Forelimb muscle (tissue), 1 donor: ENCODE measurements at regions not wholly inside any gene's neighbourhood (a gene's known extent, or its start where the extent isn't known, plus 50 kb on each side); places are given as distances from the start of the nearest gene placed in this dataset.

Experiments used
- DNase-seq: peaks from one replicate; pipeline ENCODE4 v3.0.0-alpha.2; 2013; ENCODE audit warnings: low read depth

DNA sequence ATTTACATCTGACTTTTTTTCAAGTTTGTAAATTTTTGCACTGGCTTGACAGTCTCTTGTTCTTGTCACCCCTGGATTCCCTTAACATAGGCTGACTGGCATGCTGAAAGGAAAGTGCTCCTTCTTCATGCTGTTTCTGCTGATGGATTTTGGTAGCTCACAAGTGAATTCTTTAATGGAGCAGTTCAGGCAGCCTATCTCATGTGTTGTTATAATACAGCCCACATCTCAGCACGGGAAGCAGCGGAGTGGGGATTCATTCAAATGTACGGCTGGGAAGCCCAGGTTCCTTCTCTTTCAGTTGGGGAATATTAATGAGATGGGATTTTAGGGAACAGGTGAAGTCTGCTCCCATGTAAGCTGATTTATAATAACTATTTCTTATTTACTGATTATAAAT is 142.8 kb downstream of the CD8B2 start:
- DNase-seq: no peak

GRCh38 chr2:106631281-106631680 is 144.1 kb downstream of the CD8B2 start:
- no peak for DNase-seq

- DNase-seq: peak; percentile 13
These were observed 150.9 kb downstream of the CD8B2 start for GRCh38 chr2:106638043-106638442.

DNA sequence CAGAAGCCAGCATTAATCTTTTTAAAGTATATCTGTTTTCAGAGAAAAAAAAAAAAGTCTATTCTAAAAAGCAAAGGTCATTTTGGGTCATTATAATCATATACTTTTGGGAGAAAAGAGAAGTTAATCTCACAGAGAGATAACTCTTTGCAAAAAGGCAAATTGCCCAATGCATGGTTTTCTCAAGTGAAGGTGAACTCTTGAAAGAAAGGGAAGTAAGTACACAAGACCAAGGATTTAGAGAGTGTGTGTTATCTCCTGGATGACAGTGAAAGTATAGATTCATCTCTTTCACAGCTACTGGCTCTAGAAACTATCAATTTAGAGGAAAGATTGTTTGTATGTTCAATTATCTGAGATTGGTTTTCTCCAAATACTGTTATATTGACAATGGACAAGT is 151.4 kb downstream of the CD8B2 start:
- DNase-seq: no peak

GRCh38 chr2:106642679-106643078 is 155.5 kb downstream of the CD8B2 start:
- no peak for DNase-seq

DNA sequence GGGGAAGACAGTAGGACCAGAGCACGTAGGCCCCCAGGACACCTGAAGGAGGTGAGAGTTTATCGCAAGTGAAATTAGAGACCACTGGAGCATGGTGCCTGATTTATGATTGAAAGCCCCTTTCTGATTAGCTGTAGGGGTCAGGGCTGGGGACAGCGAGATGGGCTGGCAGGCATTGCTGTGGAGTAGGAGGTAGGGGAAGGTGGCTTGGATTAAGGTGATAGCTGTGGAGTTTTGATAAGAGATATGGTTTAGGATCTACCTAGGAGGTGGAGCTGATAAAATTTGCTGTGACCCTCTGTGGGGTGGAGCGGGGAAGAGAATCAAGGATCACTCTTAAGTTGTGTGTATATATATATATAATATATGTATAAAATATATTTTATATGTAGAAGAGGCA is 157.5 kb downstream of the CD8B2 start:
- no peak for DNase-seq

GRCh38 chr2:106646605-106647004 is 159.4 kb downstream of the CD8B2 start:
- no peak for DNase-seq

- DNase-seq: no peak
These were observed 162.1 kb downstream of the CD8B2 start for GRCh38 chr2:106649306-106649705.

GRCh38 chr2:106653465-106653864 is 166.3 kb downstream of the CD8B2 start:
- no peak for DNase-seq

- DNase-seq: no peak
These were observed 171.5 kb downstream of the CD8B2 start for GRCh38 chr2:106658616-106659015.

DNA sequence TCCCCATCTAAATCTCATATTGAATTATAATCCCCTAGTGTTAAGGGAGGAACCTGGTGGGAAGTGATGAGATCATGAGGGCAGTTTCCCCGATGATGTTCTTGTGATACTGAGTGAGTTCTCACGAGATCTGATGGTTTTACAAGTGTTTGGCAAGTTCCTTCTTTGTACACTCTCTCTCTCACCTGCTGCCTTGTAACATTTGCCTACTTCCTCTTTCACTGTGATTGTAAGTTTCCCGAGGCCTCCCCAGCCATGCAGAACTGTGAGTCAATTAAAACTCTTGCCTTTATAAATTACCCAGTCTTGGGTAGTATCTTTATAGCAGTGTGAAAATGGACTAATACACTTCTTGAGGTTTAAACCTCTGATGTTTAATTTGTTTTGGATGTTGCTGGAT is 177.5 kb downstream of the CD8B2 start:
- DNase-seq: no peak

DNA sequence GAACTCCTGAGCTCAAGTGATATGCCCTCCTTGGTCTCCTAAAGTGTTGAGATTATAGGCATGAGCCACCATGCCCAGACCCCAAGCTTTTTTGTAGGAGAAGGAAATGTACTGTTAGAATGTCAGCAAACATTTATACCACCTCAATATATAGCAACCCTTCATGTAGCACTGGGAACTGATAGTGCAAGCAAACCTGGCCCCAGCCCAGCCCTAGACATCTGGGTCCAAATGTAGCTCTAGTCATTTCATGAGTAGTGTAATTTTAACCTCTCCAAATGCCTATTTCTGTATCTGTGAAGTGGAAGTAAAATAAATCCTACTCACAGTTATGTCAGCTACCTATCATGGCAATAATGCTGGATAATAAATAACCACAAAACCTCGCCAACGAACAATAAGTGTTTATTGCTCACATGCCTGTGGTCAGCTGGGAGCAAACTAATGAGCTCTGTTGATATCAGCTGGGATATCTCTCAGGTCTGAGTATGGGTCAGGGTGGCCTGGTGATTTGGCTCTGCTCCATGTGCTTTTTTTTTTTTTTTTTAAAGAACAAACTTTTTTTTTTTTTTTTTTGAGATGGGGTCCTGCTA is 180.4 kb downstream of the CD8B2 start:
- DNase-seq: no peak

- no peak for DNase-seq
These were observed 198.2 kb downstream of the CD8B2 start for GRCh38 chr2:106685180-106685897.

DNA sequence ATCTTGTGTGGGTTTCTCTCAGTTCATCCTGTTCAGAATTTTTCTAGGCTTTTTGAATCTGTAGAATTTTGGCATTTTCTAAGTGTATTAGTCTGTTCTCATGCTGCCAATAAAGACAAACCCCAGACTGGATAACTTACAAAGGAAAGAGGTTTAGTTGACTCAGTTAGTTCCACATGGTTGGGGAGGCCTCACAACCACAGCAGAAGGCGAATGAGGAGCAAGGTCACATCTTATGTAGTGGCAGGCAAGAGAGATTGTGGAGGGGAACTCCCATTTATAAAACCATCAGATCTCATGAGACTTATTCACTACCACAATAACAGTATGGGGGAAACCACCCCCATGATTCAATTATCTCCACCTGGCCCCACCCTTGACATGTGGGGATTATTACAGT is 199.2 kb downstream of the ST6GAL2 start:
- DNase-seq: no peak

DNA sequence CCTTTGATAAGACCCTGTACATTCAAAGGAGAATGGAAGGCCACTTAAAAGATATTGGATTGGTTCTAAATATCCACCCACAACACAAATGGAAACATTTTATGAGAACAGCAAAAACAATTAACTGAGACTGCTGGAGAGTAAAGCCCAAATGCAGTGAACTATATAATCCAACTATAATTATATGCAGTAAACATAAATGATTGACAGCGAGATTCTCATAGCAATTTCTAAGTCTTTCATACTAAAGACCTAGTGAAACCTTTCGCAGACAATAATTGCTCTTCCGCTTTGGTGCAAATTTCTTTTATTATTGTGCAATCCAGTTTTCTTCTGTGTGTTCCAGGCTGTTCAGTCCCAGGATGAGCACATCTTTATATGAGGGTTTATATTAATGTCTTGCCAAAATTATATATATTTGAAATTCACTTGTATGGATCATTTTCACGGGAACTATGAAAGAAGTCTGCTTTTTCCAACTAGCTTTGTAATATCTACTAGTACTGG is 190.9 kb downstream of the ST6GAL2 start:
- DNase-seq: no peak

GRCh38 chr2:106695919-106696318 is 190.0 kb downstream of the ST6GAL2 start:
- no peak for DNase-seq

DNA sequence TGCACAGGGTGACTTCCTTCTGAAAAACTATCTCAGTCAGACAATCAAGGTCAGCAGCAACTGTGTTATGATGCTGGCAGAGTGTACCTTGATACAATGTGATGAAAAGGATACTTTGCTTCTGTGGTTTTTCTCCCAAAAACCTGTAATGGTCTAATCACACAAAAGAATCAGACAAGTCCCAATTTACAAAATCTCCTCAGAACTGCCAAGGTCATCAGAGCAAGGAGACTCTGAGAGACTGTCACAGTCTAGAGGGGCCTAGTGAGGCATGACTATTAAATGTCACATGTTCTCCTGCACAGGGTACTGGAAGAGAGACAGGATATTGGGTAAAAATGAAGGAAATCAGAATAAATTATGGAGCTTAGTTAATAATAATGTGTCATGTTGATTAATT is 185.4 kb downstream of the ST6GAL2 start:
- DNase-seq: no peak

DNA sequence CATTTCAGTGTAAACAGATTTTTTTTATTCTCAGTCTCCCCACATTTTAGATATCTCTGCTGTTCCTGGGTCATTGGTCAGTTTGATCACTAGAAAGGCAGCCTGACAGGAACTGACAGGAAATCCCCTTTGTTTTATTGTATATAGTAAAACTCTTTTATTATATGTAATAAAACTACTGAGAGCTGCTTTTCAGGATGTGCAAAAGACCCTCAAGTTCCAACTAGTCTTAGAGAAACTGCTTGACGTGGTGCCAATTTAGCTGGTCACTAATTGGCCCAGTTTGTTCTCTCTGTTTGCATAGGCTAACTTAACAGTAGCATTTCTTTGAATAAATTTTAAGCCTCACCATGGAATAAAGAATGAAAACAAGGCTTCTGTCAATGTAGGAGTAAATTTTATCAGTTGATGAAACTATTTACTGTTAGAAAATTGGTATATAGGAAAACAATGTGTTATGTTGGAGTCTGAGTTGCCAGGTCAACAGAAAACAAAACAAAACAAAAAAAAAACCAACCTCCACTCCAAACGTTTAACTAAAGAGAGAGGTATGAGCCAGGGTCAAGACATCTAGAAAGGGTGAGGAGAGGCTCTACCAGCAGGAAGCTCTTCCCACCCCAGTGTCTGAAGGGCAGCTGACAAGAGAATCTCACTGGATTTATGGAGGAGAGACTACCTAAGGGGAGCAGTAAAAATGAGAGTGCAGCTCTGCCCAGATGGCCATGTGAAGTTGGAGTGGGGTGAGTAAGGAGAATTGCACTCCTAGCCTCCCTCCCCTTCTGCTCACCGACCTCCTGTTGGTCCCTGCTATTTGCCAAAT is 184.6 kb downstream of the ST6GAL2 start:
- no peak for DNase-seq

DNA sequence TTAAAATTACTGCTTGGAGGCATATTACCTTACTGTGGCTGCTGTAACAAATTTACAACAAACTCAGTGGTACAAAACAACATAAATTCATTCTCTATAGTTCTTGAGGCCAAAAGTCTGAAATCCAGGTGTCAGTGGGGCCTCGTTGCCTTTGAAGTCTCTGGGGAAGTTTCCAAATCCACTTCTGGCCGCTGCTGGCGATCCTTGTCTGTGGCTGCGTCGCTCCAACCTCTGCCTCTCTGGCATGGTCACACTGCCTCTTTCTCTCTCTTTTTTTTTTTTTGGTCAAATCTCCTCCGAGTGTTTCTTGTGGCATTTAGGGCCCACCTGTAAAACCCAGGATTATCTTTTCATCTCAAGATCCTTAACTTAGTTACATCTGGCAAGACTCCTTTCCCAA is 182.8 kb downstream of the ST6GAL2 start:
- DNase-seq: no peak

- no peak for DNase-seq
These were observed 181.2 kb downstream of the ST6GAL2 start for GRCh38 chr2:106704798-106705197.

GRCh38 chr2:106705877-106706276 is 180.1 kb downstream of the ST6GAL2 start:
- DNase-seq: no peak

DNA sequence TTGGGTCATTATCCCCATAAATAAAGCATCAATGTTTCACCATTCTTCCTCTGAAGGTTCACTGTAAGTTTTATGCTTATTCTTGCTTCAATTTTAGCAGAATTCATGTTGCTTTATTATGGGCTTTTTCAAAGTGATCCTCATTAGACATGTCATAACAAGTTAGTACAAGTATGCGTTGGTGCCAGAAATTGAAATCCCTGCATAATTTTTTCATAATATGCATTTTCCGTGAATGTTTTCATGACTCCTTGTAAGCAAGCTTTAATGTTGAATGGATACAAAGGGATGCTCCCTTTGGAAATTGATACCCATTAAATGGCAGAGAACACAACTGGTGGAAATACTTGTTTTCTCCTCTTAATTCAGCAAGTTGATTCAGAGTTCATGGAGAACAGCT is 179.7 kb downstream of the ST6GAL2 start:
- no peak for DNase-seq

- DNase-seq: no peak
These were observed 177.8 kb downstream of the ST6GAL2 start for GRCh38 chr2:106708209-106708608.
